Fibroblast of skin of scalp (primary cell): ENCODE measurements at regions not wholly inside any gene's neighbourhood (a gene's known extent, or its start where the extent isn't known, plus 50 kb on each side); places are given as distances from the start of the nearest gene placed in this dataset.
"Not testable (repeated sequence)": the region's sequence is repeated elsewhere in the genome, so short reads cannot be mapped to it uniquely, and the experiment has no call there.

Source experiments
- DNase-seq: peaks from one replicate; pipeline ENCODE4 v3.0.0-alpha.2; 2013

DNA sequence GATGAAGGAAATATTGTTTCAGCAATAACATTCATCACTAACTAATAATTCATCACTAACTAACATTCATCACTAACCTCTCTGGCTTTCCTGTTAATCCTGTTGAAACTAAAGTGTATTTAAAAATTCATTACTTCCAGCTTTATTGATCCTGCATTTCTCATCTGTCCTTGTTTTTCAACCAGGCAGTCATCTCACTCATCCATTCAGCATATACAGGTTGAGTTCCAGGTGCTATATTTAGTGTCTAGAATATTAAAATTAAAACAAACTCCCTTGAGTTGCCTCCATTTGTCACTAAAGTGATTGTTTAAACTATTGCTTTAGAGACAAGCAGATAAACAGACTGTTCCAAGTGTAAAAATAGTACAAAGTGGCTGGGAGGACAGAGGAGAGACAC, 58.1 kb downstream of the ATXN7L3B start:
- no peak for DNase-seq

DNA sequence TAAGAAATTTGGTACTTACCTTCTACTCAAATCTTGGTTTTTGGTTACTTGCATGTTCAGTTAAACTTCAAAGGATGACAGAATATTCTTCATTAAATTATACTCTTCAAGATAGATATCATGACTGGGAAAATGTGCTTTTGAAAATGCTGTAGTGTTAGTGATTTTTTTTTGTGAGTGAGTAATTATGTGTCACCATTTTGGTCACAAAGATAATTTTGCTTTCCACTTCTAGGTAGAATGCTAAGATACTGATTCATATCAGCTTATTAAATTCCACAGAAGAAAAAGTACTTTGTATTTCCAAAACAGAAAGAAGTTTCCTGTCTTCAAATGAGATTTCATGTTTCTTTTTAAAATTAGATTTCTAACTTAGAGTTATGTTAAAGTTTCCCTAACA, 61.2 kb downstream of the ATXN7L3B start:
- DNase-seq = no peak

DNA sequence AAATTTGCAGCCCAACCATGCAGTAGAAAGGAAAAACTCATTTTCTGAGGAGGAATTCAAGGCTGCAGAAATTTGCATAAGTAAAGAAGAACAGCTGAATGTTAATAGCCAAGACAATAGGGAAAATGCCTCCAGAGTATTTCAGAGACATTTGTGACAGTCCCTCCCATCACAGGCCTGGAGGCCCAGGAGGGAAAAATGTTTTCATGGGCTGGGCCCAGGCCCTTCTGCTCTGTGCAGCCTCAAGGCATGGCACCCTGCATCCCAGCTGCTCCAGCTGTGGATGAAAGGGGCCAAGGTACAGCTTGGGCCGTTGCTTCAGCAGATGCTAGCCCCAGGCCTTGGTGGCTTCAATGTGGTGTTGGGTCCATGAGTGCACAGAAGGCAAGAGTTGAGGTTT, 62.3 kb downstream of the ATXN7L3B start:
- no peak for DNase-seq

DNA sequence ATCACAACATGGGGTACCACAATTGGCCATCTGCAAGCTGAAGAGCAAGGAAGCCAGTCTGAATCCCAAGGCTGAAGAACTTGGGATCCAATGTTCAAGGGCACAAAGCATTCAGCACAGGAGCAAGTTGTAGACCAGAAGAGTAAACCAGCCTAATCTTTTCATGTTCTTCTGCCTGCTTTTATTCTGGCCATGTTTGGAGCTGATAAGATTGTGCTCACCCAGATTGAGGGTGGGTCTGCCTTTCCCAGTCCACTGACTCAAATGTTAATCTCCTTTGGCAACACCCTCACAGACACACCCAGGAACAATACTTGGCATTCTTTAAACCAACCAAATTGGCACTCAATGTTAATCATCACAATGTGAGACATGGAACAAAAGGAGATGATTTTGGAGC, 63.2 kb downstream of the ATXN7L3B start:
- DNase-seq = not testable (repeated sequence)

DNA sequence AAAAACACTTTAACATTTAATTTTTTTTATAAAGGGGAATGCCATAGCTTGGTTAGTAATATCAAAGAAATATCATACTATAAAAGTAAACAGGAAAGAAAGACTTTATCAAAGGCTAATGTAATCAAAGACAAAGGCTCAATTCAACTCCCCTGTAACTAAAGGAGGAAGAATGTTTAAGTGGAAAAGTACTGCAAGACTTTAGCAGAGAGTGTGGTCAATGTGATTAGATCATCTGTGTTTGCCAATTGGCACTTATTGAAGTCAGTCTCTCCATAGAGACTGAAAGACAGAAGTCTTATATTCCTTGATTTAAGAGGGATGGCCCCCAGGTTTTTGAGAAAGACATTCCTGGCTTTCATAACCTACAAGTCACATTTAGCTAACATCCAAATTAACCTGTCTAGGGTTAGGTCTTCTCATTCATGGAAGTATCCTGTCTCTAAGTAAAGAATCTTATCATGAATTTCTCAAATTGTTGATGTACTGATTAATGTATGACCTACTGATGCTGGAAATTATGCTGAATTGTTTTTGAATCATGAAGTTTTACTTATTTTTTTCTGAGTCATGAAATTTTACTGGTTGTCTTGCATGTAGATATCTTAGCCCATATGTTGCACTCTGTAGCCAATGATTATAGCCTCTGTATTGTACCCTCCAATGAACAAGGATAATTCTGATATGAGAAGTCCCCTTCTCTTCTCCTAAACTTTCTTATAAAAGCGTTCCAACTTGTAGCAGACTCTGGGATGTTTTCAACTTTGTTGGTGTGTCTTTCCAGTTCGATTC, 65.4 kb downstream of the ATXN7L3B start:
- no peak for DNase-seq

DNA sequence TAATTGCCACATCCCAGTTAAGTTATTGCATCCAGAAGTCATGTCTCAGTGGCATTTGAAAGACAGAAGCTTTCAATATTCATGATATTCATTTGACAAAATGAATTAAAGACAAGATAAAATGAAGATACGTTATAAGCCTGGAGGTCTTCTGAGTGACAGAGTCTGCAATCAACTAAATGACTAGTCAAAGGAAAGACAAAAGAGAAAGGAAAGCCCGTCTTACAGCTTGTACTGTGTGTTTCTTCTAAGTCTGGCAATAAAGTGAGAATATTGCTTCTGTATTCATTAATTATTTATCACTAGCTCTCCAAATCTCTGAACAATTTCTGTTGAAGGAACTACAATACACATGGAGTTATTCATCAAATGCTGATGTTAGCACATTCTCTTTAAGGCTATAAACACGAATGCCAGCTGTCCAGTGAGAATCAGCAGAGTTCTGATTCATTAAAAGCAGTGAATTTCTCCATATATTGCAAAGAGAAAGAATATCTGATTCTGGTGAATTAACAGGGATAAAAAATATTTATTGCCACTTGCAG, 70.7 kb downstream of the ATXN7L3B start:
- DNase-seq = no peak

DNA sequence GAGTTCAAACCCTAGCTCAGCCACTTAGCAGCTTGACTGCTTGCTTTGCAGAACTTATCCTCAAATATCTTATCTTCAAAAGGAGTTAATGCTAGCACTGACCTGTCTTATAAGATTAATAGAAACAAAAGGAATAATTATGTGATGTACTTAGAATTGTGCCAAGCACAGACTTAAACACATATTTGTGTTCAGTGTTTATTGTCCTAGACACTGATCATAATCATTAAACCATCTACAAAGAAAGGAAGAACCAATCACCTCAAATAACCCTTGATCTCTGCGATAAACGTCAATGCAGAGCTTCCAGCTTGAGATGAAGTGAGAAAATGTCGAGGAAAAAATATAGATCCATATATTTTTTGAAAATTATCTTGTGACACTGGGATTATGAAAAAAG, 73.1 kb downstream of the ATXN7L3B start:
- DNase-seq = no peak

DNA sequence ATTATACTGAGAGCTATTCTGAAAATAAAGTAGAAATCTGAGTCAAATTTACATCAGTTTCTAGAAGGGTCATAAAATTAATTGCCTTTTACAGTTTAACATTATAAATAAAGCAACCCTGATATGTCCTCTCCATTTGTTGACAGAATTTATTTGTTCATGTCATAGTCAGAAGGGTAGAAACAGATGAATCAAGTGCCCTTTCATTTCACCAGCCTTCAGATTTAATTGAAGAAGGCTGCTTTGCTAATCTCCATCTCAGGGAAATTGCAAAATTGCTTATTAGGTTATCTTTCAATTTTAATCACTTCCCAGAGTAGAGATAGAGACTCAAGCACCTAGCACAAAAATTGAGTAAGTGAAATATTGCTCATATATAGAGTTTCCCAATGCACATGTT, 76.8 kb downstream of the ATXN7L3B start:
- DNase-seq = no peak

DNA sequence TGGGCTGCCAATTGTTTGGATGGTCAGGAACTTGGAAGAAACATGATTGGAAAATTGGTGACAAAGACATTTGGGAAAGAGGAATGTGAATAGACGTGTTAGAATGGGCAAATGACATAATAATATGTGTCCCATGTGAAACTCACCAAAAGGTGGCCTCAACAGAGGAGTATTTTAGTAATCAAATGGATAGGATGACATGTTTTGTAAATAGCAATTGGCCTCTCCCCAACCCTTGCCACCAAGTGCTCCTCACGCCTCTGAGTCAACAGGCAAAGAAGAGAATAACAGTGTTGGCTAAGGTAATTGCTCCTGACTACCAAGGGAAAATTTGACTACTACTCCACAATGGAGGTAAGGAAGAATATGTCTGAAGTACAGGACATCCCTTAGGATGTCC, 81.4 kb downstream of the ATXN7L3B start:
- DNase-seq = no peak

DNA sequence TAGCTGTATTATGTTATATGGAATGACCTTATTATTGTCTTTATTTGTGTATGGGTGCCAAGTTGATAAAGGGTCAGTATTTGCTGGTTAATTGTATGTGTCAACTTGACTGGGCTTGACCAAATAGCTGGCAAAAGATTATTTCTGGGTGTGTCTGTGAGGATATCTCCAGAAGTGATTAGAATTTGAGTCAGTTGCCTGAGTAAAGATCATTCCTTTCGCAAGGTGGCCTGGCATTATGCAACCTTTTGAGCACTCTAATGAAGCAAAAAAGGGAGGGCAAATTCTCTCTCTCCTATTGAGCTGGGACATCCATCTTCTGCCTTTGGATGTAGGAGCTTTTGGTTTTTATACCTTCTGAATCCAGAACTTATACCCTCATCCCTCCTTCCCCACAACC, 82.2 kb downstream of the ATXN7L3B start:
- no peak for DNase-seq

DNA sequence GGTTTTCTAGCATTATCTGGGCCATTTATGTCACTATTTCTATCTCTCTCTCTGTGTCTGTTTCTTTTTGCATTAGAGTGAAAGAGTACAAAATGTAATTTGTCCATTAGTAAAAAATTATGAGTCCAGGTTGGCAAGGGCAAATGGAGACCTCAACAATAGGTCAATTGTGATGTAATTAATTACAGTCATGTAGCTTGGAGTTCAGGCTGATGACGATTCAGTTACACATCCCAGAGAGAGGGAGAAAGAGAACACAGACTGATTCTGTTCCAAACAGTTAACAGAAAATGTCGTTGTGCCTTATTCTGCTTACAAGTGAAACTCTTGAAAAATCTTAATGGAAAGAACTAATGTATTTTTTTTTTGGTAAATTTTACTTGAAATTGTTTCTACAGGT, 83.3 kb downstream of the ATXN7L3B start:
- no peak for DNase-seq

DNA sequence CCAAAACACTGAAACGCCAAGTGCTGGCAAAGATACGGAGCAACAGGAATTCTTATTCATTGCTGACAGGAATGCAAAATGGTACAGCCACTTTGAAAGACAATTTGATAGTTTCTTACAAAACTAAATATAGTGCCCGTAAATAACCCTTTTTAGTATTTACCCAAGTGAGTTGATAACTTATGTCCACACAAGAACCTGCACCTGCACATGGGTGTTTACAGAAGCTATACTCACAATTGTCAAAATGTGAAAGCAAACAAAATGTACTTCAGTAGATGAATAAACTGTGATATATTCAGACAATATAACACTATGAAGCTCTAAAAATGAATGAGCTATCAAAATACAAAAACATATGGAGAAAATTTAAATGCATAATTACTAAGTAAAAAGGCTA, 86.6 kb downstream of the ATXN7L3B start:
- DNase-seq = no peak

DNA sequence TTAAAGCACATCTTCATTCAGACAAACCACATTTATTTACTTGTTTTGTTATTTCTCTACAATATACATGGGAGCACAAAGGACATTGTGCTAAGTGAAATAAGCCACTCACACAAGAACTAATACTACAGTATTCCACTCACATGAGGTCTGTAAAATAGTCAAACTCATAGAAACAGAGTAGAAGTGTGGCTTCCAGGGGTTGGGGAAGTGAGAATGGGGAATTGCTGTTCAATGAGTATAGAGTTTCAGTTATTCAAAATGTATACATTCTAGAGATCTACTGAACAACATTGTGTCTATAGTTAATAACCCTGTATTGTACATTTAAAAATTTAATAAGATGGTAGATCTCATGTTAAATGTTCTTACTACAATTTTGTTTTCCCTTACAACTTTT, 88.8 kb downstream of the ATXN7L3B start:
- no peak for DNase-seq

DNA sequence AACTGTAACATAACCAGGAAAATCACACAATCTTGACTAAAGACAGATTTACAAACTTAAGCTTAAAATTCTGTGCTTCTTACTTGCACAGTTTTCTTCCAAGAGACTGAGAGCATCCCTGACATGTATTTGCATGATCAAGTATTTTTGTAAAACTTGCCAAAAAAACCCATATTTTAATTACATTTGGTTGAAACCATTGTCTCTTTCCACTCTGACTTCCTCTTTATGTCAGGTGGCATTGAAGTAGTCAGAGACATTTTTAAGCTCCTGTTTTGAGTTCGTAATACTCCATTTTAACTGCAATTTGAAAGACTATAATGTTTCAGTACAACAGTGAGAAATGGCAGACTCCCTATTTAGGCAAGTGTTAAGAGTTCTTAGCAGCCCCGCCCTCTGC, 103.6 kb downstream of the ATXN7L3B start:
- DNase-seq = no peak

DNA sequence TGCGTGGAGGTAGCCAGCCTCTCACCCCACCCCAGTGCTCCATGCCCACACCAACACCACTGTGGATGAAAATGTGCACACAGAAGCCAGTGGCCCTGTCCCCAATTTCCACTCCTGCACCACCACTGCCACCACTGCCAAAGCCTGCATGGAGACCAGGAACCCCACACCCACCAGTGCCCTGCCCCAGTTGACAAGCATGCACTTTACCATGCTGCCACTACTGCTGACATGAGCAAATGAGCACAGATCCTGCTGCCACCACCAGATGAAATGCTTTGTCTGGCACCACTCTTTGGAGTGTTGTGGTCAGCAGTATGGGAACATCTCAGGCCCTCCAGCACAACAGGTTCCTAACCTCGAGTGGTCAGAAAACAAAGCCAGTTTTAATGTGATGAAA, 104.1 kb downstream of the ATXN7L3B start:
- no peak for DNase-seq

DNA sequence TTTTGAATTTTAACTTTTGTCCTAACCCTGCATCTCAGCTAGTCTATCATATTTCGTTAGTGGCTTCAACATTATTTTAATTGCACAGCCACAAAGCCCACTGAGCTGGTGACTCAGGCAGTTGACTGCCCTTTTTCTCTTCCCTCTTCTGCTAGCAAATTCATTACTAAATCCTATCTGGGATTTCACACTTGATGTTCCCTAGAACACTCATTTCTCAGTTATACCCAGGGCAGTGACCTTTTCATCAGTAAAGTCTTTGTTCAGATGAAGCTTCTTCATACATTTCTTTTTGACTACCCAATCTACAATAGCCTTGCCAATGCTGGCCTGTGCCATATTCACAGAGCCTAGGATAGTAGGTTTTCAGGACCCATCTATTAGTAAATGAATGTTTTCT, 107.0 kb downstream of the ATXN7L3B start:
- no peak for DNase-seq

DNA sequence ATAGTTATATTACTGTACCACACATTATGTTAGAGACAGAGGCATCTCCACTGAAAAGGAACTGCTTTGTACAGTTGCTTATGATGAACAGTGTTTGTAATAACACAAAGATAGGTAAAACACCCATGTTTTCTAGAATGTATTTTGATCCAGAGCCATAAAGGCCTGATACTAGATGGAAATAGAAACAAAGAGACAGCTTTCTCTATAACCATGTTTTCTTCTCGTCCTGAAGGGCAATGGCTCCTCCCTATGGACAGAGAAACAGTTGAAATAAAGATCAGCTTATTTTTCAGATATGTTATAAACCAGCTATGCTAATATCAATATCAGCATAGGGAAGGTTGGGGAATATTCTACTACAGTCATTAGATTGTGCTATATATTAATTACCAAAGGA, 109.2 kb downstream of the ATXN7L3B start:
- no peak for DNase-seq

DNA sequence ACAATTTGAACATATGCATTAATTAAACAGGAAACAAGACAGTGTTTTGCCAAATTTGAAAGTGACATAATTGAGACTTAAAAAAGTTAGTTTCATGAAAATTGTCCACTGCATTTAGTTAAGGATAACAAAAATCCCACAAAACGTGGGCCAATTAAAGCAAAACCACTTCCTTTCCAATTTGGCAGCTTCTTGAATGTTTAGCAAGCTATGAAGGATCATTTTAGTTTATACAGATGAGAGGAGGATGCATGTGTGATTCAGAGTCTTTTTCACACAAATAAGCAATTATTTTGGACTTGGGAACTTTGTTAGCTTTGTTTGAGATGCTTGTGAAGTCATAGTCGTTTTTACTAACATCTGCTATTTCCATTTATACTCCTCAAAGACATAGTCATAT, 109.6 kb downstream of the ATXN7L3B start:
- no peak for DNase-seq

DNA sequence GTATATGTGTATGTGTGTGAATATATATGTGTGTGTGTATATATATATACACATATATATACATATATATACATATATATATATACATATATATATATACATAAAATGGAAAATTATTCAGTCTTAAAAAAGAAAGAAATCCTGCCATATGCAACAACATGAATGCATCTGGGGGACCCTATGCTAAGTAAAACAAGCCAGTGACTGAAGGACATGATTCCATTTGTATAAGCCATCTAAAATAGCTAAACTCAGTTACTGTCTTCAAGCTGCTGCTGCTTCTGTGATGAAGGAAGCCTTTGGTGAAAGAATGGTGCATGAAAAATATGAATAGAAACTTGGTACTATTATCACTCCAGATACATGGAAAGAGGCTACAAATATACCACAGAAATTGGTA, 118.6 kb downstream of the ATXN7L3B start:
- DNase-seq = no peak

DNA sequence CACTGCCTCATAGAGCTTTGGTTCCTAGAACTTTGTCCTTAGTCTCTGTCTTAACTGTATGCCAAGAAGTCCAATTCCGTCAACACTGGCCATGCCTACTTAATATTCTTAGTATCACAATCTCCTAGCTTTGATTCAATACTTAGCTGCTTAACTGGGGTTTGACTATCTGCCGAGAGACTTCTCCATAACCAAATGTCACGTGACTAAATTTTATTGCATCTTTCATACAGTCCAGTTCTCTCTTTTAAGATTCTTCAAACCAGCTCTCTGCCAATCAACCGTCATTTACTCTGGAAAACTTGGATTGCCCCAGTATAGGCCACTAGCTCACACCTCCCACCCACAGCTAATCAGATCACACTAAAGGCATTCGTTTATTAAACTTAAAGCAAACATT, 122.8 kb downstream of the ATXN7L3B start:
- DNase-seq = no peak

DNA sequence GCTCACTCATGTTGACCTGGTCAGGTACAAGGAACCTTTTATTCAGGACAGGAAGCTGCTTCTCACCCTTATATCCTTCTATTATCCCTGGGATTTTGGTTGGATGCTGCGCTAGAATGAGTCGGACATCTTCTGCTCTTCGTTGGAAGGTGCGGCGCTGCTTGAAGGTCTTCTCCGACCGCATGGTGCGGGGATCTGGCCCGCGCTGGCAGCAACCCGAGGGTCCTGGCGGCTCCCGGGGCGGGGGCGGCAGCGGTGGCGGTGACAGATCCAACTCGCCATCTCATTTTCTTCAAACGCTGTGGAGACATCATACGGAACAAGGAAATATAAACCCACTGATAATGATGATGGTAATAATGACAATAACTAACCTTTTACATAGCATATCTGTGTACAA, 126.3 kb downstream of the ATXN7L3B start:
- no peak for DNase-seq

DNA sequence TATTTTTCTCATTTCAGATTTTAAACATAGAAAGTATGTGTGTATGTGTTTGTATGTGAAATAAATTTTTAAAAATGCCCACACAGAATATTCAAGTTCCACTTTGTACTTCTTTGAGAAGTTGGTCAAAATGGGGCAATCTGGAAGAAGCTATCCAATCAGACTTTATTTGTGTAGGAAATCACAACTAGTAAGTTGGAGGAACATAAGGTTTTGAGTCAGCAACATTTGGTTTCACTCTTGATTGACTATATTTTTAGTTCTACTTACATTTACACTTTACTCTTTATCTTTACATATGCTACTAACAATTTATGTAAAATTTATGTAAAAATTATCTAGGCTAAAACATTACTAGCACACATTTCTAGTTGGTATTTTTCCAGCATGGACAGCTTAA, 128.1 kb downstream of the ATXN7L3B start:
- DNase-seq = no peak

DNA sequence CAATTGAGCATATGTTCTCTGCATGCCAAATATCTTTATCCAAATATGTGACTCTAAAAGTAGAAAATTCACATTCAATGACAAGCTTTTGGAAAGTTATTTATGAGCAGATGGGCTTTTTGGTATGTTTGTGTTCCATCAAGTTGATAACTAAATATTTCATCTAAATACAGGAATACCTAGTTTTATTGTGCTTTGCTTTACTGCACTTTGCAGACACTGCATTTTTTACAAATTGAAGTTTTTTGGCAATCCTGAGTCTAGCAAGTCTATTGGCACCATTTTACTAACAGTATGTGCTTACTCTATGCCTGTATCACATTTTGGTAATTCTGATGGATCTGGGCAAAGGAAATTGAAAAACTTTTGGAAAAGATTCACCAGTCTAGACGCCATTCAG, 133.8 kb downstream of the ATXN7L3B start:
- DNase-seq = no peak

DNA sequence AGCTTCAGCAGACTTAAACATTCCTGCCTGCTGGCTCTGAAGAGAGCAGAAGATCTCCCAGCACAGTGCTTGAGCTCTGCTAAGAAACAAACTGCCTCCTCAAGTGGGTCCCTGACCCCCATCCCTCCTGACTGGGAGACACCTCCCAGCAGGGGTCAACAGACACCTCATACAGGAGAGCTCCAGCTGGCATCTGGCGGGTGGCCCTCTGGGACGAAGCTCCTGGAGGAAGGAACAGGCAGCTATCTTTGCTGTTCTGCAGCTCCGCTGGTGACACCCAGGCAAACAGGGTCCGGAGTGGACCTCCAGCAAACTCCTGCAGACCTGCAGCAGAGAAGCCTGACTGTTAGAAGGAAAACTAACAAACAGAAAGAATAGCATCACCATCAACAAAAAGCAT, 139.3 kb downstream of the ATXN7L3B start:
- DNase-seq = not testable (repeated sequence)

DNA sequence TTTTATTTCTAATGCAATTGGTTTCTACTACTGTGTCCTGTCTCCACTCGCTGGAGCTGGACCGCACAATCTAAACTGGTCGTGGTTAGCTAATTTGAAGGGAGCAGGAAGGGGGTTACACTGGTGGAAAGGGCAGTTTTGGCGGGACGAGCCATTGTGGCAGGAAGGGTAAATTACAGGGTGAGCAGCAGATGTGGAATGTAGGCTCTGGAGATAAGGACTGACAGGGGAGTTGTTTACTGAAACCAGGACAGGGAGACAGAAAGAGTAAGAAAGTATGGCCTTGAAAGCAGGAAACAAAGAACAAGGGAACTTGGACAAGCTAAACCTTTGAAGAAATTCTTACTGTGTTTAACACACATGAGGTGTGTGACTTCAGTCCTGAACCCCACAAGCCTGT, 147.8 kb downstream of the ATXN7L3B start:
- DNase-seq = no peak
